Suppressor macrophage treated with lipopolysaccharide for 1 hour (primary cell): ENCODE measurements at regions not wholly inside any gene's neighbourhood (a gene's known extent, or its start where the extent isn't known, plus 50 kb on each side); places are given as distances from the start of the nearest gene placed in this dataset.
"Not testable (repeated sequence)": the region's sequence is repeated elsewhere in the genome, so short reads cannot be mapped to it uniquely, and the experiment has no call there.

Source experiments
- DNase-seq, 3 donors: peaks; one replicate each; pipeline ENCODE4 v3.0.0-alpha.2; 2020 to 2022

DNA sequence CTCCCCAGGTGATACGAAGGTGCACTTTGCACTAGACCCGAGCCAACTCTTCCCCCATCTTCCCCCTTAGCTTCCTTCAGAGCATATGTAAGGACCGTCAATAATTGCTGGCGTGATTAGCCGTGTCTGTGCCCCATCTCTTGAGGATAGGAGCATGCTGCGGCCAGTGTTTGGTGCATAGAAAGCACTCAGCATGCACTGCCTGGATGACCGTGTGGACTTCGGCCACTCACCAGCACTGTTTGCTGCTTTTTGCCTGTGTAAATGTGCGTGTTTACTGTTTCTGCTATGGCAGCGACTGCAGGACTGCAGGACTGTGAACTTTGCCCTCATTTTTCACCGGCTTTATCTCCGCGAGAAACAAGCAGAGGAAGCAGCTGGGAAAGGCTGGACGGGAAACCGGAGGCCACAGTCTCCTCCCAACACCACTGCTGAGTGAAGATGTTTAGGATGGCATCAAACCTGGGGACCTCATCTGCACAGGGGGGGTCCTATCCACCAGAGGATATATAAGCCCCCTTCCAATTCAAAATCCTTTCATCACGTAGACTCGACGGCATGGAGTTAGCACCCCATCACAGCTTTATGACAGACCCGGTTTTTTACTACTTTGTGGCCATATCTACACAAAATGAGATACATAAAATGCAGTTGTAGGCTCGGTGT is 150.6 kb upstream of the AFDN start:
- no peak for DNase-seq

DNA sequence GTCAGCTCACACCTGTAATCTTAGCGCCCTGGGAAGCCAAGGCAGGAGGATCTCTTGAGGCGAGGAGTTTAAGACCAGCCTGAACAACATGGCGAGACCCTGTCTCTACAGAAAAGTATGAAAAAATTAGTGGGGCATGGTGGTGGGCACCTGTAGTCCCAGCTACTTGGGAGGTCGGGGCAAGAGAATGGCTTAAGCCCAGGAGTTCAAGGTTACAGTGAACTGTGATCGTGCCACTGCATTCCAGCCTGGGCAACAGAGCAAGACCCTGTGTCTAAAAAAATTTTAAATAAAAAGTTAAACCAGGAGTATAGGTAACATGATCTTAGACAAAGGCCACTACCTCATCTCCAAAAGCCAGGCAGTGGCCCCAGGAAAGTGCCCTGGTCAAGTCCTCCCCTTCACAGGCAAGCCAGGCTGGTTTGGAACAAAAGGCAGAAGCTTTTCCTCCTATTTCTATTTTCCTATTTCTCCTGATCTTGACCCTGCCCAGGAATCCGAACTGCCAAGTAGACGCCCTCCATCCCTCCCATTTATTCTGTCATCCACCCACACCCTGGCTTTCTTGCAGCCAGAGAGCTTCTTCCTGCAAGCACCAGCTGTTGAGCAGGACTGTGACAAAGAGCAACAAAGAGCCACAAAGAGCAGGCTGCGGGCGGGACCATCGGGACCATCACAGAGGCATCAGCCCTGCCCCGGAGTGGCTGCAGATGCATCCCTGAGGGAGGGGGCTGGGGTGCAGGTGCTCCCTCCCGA is 149.9 kb upstream of the AFDN start:
- no peak for DNase-seq

DNA sequence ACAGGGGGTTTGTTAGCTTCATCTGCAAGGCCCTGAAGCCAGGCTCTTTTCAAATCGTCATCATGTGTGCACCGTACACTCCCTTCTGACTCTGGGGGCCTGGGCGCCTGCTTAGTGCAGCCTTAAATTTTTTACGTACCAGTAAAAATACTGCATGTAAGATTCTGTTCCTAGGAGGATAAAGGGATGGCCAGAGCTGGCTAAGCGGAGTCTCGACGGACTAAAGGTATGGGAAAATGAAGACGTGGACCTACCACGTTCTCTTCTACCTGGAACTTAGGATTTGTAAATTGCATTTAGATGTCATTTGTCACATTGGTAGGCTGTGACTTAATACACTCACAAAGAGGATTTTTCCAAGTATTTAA is 149.3 kb upstream of the AFDN start:
- no peak for DNase-seq

DNA sequence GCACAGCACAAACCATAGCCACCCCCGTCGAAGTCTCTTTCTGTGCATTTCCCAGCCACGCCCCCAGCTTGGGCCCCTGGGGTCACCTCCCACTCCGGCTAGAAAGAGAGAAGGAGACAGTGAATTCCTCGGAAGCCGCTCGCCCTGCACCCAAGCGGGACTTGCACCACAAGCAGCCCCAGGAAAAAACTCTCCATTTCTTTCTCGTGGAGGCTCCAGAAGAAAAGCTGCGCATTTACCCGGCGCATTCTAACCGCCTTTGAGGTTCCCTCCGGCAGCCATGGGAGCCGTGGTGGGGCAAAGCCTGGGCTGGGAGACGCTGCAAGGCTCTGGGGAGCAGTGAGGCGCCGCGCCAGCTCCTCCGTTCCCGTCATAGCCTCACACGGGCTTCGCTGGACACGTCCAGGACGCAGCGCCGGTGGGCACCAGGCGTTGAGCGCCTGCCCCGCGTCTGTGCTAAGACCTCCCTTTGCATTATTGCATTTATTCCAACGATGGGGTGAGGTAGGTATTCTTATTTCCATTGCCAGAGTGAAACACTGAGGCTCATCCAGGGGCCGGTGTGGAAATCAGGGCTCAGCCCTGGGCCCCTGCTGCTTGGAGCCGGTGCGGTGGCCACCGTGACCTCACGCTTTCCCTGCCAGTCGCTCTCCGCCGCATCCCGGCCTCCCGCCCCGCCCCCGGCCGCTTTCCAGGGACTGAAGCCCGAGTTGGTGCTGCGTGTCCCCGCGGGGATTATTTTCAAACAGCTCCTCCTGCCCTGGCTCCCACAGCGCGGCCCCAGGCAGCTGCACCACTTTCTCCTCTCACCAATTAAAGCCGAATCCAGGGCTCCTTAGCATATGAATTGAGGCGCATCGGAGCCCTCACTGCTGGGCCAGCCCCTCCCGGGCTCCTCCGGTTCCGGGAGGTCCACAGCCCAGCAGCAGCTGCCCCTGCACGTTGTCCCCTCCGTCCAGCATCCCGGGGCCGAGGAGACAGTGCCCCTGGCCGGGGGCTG is 148.3 kb upstream of the AFDN start:
- DNase-seq, result no peak

DNA sequence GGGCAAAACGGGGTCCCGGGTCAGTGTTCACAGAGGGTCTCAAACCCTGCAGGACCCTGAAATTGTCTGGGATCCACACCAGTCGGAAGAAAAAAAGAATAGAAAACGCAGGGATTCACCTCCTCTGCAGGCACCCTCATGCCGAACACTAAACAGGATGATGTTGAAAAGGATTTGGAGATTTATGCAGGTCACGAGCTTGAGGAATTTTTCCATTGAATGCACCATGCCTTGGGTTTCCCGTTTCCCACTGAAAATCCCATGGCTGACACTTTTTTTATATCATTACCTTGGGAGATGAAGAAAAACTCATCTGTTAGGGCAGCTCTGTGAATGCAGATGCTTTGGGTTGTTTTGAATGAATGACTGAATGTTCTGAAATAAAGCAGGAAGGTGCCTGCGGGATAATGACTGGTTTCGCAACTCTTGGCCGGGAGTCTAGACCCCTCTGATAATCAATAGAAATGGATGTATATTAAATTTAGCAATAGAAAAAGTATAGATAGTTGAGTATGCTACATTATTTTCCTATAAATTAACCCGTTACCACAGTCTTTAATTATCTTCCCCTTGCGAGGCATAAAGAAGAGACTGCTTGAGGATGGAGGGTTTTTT is 147.5 kb upstream of the AFDN start:
- DNase-seq, result no peak

DNA sequence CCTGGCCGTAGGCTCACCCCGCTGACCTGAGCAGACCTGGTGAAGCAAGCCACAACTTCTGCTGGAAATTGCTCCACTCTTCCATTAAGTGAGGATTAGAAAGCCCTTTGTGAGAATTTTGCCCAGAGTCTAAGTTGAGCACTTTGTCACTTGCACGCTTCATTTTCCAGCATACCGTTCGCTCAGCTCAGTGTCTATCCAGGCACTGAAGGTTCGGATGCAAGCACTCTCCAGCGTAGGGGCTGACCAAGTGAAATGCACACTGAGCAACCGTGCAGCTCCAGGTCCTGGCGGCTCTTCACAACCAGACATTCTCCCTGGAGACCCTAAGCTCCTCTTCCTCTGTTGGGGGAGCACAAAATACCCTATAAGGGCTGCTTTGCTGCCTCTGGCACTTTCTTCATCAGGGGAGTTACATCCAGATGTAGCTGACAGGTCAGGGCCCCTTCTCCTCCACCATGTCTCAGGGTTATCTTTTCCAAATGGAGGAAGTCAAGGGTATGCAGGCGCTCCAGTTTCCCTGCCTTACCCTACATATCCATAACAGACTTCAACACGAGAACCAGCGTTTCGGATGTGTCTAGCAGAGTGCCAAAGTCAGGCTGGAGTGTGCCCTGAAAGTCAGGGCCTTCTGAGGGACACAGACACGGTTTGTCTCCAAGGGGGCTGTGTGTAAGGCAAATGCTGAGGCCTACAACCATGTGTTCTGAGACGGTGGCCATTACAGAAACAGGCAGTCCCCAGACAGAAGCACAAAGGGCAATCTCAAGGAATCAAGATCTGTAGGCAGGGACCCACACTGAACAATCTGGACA is 146.7 kb upstream of the AFDN start:
- DNase-seq, result no peak

DNA sequence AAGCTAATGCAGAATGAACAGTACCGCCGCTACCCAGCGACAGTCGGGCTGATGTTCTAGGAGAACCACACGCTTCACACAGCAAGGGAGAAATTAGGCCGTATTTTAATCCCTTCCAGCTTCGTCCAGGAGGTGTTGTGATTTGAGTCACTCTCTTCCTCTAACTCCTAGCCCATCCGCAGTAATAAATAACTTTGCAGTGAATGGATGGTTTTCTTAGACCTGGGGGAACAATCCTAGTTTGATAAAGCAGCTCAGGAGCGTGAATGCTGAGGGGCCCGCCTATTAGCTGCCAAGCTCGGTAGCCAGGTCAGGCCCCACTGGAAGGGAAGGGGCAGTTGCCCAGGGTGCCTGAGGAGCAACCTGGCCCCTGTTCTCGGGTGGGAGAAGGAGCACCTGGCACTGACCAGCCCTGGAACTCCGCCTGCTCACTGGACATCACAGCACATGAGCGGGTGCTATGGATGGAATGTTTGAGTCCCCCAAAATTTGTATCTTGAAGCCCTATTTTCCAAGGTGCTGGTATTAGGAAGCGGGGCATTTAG is 146.0 kb upstream of the AFDN start:
- no peak for DNase-seq

DNA sequence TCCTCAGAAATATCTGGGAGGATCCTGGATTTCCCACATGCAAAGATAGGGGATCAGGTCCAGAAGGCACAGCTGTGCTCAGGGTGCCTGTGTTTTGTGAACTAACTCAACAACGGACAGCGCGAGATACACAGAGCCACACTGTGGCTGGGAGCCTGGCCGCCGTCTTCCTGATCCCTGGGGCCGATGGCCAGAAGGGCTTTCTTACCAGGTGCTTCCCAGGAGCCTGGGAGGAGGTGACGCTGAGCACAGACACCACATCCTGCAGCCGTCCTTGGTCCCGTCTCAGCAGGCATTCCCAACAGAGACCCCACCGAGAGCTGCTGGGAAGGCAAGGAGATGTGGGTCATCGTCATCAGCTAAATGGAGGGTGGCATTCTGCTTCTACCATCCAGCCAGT is 144.6 kb upstream of the AFDN start:
- no peak for DNase-seq

DNA sequence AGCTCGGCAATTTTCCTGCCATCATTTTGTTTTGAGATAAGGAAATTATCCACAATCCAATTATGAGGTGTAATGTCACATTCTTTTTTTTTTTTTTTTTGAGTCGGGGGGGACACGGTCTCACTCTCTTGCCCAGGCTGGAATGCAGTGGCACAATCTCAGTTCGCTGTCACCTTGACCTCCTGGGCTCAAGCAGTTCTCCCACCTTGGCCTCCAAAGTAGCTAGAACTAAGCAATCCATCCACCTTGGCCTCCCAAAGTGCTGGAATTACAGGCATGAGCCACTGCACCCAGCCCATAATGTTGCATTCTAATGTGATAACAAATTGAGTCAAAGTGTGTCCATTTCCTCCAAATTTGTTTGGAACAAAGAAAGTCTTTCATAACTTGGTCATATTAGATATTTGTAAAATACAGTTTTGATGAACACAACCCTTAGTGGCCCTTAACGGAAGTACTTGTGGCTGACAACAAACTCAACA is 144.1 kb upstream of the AFDN start:
- DNase-seq, result no peak

DNA sequence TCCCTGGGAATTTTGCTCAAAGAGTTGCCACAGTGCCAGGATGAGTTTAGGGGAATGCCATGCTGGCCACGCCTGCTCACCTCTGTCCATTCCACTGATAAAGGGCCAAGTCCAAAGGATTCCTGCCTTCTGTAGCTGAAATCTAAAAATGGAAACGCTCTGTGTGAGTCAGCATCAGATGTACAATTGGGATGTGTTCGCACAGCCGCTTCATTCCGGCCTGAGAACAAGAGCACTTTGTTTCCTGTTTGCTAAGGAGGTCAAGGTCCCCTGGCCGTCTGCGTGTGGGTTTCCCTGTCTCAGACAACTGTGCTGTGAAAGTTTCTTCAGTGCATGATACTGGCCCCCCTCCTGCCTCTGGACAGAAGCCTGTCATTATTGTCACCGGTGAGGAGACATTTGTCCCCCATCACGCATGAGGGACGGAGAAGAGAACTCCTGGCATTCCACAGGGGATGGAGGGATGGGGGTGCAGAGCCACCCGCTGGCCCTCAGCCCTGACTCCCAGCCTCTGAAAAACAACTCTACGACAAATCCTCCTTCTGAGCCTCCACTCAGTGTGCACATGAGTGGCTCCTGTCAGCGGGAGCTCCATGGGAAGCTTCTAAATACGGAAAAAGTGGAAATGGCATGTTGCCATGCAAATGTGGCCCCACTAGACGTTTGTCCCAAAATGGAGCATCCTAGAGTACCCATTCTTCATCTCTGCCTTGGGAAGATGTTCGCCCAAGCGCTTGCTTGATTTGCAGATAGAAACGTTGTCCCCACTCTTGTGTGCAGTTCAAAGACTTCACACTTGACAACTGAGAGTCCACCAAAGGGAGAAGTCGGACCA is 143.5 kb upstream of the AFDN start:
- no peak for DNase-seq

DNA sequence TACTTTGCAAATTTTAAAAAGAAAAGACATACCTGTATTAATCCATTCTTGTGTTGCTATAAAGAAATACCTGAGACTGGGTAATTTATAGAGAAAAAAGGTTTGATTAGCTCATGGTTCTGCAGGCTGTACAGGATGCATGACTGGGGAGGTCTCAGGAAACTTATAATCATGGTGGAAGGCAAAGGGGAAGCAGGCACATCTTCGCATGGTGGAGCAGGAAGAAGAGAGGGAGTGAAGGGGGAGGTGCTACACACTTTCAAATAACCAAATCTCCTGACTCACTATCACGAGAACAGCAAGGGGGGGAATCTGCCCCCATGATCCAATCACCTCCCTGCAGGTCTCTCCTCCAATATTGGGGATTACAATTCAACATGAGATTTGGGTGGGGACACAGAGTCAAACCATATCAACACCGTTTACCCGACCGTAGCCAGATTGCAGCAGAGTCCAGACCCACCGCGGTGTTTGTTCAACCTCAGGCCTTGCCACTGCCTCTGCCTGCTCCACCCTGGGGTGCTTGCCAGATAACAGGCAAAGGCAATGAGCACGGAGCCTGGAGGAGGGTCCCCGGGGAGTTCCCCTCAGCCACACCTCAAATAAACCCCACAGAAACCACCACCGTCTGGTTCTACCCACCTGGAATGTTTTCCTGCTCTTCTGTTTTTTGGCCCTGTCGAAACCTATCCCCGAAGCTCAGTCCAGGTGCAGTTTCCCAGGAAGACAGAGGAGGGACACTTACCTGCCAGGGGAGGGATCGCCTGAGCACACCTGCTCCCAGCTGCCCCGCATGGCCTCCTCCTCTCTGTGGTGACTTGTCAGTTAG is 142.2 kb upstream of the AFDN start:
- no peak for DNase-seq

DNA sequence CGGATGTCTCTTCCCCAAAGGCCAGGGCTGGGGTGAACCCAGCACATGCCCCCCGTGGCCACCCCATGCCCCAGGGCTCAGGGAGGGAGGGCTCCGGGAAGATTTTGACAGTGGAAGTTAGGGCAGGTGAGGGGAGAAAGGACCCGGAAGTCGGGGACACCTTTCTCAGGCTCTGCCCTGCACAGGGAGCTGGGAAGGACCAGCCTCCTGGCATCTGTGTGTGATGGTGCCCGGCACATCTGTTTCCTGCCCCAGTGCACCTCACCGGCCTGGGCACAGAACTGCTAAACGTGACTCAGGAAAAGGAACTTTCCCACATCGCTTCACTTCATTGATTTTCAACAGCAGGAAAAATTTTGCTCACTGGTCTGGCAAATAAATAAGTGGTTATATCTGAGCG is 141.1 kb upstream of the AFDN start:
- DNase-seq, result no peak

DNA sequence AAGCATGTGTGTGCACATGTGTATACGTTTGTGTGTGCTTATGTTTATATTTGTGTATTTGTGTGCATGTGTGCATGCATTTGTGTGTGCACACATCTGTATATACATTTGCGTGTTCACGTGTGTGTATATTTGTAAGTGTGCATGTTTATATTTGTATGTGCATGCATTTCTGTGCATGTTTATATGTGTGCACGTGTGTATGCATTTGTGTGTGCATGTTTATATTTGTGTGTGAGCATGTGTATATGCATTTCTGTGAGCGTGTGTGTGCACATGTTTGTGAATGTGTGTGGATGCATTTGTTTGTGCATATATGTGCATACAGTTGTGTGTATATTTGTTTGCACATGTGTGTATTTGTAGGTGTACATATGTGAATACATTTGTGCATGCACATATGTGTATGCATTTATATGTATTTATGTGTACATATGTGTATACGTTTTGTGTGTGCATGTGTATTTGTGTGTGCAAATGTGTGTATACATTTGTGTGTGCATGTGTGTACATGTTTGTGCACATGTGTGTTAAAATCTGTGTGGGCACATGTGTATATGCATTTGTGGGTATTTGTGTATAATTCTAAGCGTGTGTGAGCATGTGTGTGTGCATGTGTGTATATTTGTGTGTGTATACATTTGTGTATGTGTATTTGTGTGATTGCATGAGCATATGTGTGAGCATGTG is 140.4 kb upstream of the AFDN start:
- no peak for DNase-seq

DNA sequence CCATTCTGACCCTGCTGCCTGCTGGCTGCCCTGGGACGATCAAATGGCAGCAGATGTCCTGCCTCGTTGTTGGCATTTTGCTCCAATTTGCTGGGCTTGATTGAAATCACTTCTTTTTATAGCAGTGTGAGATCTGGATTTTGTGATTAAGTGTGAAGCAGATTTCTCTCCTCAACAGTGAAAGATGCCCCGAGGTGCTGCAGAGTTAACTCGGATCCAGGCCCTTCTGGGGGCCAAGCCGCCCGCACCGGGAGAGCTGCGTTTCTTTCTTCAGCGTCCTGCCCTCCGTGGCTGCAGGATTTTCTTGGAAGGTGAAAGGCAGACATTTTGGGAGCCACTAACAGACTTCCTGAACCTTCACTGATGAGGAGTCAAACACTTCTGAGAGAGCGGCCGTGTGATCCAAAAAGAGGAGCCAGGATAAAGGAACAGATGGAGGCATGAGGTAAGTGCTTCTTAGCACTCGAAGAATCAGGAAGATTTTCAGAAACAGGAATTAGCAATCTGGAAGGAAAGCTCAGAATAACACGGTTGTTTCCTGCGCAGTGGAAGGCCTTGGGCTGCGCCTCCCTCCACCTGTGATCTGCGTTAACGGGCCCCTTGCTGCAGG is 139.5 kb upstream of the AFDN start:
- no peak for DNase-seq

DNA sequence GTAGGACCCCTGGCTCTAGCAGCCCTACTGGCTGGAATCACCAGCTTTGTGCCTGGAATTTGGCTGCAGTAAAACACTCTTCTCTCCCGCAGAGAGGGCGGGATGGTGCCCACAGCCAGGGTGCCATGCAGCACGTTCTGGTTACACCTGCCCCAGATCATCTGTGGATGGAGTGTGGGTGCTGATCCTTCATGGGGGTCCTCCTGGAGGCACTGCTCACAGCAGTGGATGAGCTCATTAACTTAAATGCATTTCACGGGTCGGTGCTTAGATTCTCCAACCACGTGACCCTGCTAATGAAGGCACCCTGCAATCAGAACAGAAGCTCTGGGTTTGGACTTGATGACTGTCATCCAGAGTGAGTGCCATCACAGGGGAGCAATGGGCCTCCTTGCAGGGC is 138.6 kb upstream of the AFDN start:
- no peak for DNase-seq

DNA sequence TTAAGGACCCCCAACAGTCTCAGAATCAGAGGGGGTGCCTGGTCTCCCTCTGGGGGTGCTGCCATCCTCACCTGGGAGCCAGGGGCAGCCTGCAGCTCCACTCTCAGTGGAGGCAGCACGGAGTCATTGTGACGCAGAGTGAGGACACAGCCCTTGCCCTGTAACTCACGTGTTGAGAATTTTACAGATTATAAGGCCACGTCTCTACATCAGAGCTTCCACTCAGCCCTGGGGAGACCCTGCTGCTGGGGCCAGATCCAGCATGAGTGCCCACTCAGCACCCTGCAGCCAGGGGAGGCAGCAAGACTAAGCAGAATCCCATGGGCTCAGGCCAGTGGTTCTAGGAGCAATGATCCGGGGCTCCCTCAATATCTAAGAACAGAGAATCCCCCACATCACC is 137.4 kb upstream of the AFDN start:
- no peak for DNase-seq

DNA sequence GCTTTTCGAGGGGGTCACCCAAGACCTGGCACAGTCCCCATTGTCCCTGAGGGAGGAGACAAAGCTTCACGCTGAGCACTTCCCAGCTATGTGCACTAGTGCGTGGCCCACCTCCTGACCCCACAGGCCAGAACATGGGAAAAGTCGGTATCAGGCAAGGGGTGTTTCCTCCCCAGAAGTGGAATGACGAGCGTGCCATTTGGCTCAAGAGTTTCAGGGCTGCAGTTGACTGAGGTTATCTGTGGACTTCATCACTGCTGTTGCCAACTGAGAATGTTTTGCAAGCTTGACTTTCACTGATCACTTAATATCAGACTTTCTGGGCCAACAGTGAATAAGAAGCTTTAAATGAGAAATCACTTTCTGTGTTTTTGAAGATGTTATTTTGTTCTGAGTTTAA is 137.0 kb upstream of the AFDN start:
- no peak for DNase-seq

DNA sequence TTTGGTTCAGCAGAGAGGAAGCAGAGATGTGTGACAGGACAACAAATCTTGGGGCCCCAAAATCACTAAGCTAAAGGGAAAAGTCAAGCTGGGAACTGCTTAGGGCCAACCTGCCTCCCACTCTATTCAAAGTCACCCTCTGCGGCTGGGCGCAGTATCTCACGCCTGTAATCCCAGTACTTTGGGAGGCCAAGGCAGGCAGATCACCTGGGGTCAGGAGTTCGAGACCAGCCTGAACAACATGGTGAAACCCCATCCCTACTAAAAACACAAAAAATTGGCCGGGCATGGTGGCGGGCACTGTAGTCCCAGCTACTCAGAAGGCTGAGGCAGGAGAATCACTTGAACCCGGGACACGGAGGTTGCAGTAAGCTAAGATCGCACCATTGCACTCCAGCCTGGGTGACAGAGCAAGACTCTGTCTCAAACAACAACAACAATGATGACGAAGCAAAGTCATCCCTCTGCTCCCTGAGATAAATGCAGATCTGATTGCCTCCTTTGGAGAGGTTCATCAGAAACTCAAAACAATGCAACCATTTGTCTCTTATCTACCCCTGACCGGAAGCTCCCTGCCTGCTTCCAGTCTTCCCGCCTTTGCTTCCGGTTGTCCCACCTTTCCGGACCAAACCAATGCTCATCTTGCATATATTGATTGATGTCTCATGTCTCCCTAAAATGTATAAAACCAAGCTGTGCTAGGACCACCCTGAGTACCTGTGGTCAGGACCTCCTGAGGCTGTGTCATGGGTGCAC is 136.4 kb upstream of the AFDN start:
- not testable (repeated sequence) for DNase-seq
